HG03139 (cell line): ENCODE measurements at regions not wholly inside any gene's neighbourhood (a gene's known extent, or its start where the extent isn't known, plus 50 kb on each side); places are given as distances from the start of the nearest gene placed in this dataset.
"Not testable (repeated sequence)": the region's sequence is repeated elsewhere in the genome, so short reads cannot be mapped to it uniquely, and the experiment has no call there.

Experiments
- ATAC-seq: cut with Tn5 transposase; IDR thresholded peaks from one replicate; pipeline ENCODE4 v1.9.1; 2021; ENCODE audit not compliant: unreplicated experiment

- no peak for ATAC-seq
Measured at GRCh38 chr2:192411755-192412154, 217.0 kb upstream of the TMEFF2 start.

GRCh38 chr2:192410319-192410718, 215.6 kb upstream of the TMEFF2 start:
- no peak for ATAC-seq

- no peak for ATAC-seq
Measured at GRCh38 chr2:192407692-192408091, 213.0 kb upstream of the TMEFF2 start.

- no peak for ATAC-seq
Measured at GRCh38 chr2:192398236-192398635, 203.5 kb upstream of the TMEFF2 start.

GRCh38 chr2:192394605-192395004, 199.9 kb upstream of the TMEFF2 start:
- ATAC-seq = no peak

DNA sequence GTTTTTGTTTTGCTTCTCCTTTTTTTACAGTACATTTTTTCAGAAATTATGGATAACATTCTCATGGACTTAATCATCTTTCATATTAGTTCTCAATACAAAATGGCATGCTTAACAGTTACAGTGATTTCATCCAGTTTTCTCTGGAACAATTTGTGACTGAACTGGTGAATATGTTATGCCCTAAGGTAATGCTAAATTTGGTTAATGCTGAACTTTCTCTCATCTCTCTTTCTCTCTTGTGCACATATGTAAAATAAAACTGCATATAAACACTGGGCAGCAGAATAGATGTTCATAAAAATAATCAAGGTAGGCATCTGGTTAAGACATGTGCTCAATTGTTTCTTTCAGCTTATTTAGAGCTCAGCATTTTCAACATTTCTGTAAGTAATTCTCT, 196.3 kb upstream of the TMEFF2 start:
- ATAC-seq = no peak

GRCh38 chr2:192390401-192390800, 195.7 kb upstream of the TMEFF2 start:
- no peak for ATAC-seq

GRCh38 chr2:192384191-192384590, 189.5 kb upstream of the TMEFF2 start:
- not testable (repeated sequence) for ATAC-seq

DNA sequence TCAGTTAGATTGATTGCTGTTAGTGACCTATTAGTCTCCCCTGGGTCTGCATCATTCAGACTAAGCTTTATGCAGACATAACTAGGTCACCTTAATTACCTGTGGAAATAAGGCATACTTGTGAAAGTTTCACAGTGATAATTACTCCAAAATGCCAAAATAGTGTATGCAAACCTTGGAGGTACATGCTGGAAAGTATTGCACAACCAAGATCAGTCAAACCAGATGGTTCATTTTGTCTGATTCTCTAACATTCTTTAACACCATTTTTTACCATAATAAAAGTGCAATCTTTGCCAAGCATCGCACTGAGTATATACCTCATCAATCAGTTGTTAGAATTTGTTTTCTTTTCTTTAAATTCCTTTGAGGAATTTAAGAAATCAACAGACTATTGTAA, 186.3 kb upstream of the TMEFF2 start:
- ATAC-seq = no peak

- no peak for ATAC-seq
Measured at GRCh38 chr2:192379736-192380135, 185.0 kb upstream of the TMEFF2 start.

- no peak for ATAC-seq
Measured at GRCh38 chr2:192377173-192377572, 182.4 kb upstream of the TMEFF2 start.

GRCh38 chr2:192373754-192374153, 179.0 kb upstream of the TMEFF2 start:
- no peak for ATAC-seq

DNA sequence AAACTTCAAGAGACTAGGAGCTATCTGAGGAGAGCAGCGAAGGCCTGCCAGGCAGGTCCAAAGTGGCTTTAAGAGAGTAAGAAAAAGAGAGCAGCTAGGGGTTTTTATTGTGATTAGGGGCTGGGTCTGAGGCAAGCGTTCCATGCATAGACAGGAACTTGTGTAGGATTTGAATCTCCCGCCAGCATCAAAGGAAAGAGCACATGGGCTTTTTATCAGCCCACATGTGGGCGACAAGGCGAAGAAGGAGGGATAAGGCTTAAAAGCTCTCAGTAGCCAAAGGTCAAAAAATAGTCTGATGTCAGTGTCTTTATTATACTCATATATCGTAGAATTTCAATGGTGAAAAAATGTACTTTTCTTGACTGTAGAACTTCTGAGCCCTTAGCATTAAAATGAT, 178.5 kb upstream of the TMEFF2 start:
- no peak for ATAC-seq

DNA sequence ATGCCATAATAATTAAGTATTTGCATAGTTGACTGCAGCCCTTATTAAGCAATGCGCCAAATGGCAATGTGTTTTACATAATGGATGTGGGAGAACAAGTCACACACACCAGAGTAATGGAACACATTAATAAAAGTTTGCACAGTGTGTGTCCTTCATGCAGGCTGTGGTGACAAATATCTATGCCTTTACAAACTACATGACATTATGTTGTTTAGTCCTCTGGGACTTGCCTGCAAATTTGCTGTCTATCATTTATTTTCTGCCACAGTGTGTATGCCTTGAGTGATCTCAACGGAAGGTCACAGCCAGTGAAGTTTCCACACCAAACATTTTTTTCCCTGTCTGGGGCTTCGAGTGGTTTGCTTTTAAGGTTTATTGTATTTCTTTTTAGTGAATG, 175.2 kb upstream of the TMEFF2 start:
- no peak for ATAC-seq

GRCh38 chr2:192357217-192357616, 162.5 kb upstream of the TMEFF2 start:
- no peak for ATAC-seq

GRCh38 chr2:192354512-192355244, 159.9 kb upstream of the TMEFF2 start:
- ATAC-seq = no peak

DNA sequence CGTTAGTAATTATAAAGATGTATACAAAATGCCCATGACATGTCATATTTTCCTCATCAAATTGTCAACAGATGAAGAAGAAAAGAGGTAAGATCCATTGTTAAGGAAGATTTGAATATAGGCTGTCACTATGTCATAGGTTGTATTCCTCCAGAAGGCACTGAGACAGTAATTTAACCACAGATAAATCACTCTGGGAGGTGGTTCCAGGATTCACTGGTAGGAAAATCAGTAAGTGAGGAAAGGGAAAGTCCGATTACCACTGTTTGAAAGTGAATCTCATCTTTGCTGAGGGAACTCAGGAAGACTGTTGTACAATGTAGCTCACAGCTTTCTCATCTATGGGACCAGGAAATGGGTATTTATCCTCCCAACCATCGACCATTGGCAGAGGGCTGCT, 152.8 kb upstream of the TMEFF2 start:
- no peak for ATAC-seq

DNA sequence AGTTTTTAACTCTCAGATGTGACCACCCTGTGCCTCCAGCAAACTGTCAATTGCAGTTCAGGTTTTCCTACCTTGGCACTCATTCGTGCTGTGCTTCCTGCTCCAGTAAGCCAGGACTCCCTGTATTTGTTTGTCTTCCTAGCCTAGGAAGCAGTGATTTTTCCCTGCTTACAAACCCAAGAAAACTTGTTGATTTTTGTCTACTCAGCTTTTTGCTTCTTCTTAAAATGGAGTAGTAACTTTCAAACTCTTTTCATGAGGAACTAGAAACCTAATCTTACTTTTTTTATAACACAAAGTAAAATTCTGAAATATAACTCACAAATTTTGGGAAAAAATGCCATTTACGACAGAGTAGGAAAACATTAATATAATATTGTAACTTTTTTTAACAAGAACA, 150.6 kb upstream of the TMEFF2 start:
- ATAC-seq = no peak

- no peak for ATAC-seq
Measured at GRCh38 chr2:192333642-192334041, 138.9 kb upstream of the TMEFF2 start.

GRCh38 chr2:192328297-192328696, 133.6 kb upstream of the TMEFF2 start:
- no peak for ATAC-seq

DNA sequence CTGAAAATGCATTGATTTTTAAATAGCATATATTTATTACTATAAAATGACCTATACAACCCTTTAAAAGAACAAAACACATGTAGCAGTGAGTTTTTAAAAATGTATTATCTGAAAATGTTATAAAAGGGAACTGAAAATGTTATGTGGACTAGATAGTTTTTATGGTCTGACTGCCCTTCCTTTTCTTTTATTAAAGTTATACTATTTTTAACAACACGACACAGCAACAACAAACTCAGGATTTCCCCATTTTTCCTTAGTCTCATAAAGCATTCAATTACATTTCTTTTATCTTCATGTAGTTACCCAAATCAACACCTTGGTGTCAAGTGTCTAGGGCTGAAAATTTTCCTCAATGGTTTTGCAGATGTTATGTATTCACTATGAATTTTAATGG, 132.8 kb upstream of the TMEFF2 start:
- ATAC-seq = no peak

DNA sequence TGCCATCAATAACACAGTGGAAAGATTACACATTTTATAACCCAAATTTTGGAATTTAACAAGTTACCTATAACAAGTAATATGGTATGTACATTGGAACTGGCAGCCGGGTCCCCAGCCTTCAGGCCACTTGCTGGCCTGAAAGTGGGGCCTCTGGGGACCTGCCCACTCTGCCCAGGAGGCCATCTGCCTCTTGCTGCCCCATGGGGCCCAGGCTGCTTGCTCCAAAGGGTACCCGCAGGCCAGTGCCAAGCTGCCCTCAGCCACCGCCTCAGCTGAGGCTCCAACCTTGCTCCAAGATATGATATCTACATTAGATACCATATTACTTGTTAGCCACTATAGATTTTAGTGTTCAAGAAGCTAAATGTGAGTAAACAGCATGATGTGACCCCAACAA, 120.8 kb upstream of the TMEFF2 start:
- ATAC-seq = no peak

DNA sequence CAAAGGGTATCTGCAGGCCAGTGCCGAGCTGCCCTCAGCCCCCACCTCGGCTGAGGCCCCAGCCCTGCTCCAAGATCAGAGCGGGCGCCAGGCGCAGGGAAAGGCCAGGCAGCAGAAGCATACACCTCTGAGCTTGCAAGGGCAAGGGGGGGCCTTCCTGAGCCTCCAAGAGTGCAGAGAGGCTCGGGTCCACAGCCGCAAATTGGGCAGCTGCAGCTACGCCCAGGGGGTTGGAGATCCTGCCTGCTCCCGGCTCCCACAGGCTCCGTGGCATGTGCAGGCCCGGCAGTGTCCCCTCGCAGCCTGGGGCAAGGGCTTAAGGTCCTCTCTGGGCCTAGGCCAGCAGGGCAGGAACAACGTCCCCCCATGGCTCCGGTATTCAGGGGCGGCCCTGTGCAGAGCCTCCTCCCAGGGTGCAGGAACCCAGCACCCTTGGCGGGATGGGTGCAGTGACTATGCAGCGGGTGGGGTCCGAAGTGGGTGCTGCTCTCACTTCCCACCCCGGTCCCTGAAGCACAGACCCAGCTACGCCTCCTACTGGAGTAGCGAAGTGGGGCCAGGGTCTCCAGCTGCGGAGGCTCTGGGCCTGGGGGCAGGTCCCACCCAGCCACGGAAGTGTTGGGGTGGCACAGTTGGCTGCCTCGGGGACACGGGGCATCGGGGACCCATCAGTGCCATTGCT, 120.2 kb upstream of the TMEFF2 start:
- no peak for ATAC-seq
